Type B pancreatic cell (in vitro differentiated cells): ENCODE measurements at regions not wholly inside any gene's neighbourhood (a gene's known extent, or its start where the extent isn't known, plus 50 kb on each side); places are given as distances from the start of the nearest gene placed in this dataset.

Experiments used
- DNase-seq: peaks from one replicate; pipeline ENCODE4 v3.0.0; 2021; ENCODE audit warnings: mixed read lengths; ENCODE audit not compliant: unreplicated experiment; ENCODE audit errors: extremely low spot score
- H3K27ac Mint-ChIP-seq: 2 replicates; pipeline ENCODE4 v1.8.0; 2021; ENCODE audit warnings: mild to moderate bottlenecking, mixed read lengths
- H3K27me3 Mint-ChIP-seq: 2 replicates; pipeline ENCODE4 v1.8.0; 2021; ENCODE audit warnings: mixed read lengths
- H3K36me3 Mint-ChIP-seq: 2 replicates; pipeline ENCODE4 v1.8.0; 2021; ENCODE audit warnings: mixed read lengths
- H3K4me1 Mint-ChIP-seq: one replicate; pipeline ENCODE4 v1.8.0; 2021; ENCODE audit warnings: mixed read lengths; ENCODE audit not compliant: unreplicated experiment
- H3K4me3 Mint-ChIP-seq: 2 replicates; pipeline ENCODE4 v1.8.0; 2021; ENCODE audit warnings: mild to moderate bottlenecking, mixed read lengths
- H3K9me3 Mint-ChIP-seq: 2 replicates; pipeline ENCODE4 v1.8.0; 2021; ENCODE audit warnings: mixed read lengths
- CTCF ChIP-seq: fragments of 200-600 bp; sonication (generic); conservative IDR thresholded peaks from 2 replicates; pipeline ENCODE4 v1.5.0; 2021; ENCODE audit warnings: antibody characterized with exemption, mild to moderate bottlenecking

GRCh38 chr3:176554264-176554663, 643.0 kb downstream of the TBL1XR1 start:
- Mint-ChIP-seq H3K4me3 (no peak overlapping the region), H3K4me1 (peaks cover 7% of the 10 kb centered on the region), H3K9me3 (no peaks in the 10 kb centered on the region), H3K36me3 (no peaks in the 10 kb centered on the region), H3K27ac (no peak overlapping the region), H3K27me3 (peaks cover 6% of the 10 kb centered on the region)
- no peak for TF ChIP-seq CTCF
- DNase-seq, result no peak

GRCh38 chr3:176526942-176527341, 670.3 kb downstream of the TBL1XR1 start:
- H3K36me3 Mint-ChIP-seq, result no peaks in the 10 kb centered on the region
- H3K4me1 Mint-ChIP-seq, result no peaks in the 10 kb centered on the region
- no peak overlapping the region for H3K4me3 Mint-ChIP-seq
- DNase-seq, result no peak
- no peaks in the 10 kb centered on the region for H3K9me3 Mint-ChIP-seq
- H3K27me3 Mint-ChIP-seq, result no peaks in the 10 kb centered on the region
- no peak for TF ChIP-seq CTCF
- no peak overlapping the region for H3K27ac Mint-ChIP-seq

GRCh38 chr3:176526225-176526624, 671.1 kb downstream of the TBL1XR1 start:
- no peaks in the 10 kb centered on the region for H3K9me3 Mint-ChIP-seq
- no peaks in the 10 kb centered on the region for H3K36me3 Mint-ChIP-seq
- H3K4me1 Mint-ChIP-seq, result no peaks in the 10 kb centered on the region
- no peak for TF ChIP-seq CTCF
- no peak overlapping the region for H3K4me3 Mint-ChIP-seq
- no peak for DNase-seq
- H3K27me3 Mint-ChIP-seq, result no peaks in the 10 kb centered on the region
- no peak overlapping the region for H3K27ac Mint-ChIP-seq

GRCh38 chr3:176523114-176523513, 674.2 kb downstream of the TBL1XR1 start:
- Mint-ChIP-seq H3K36me3 (no peaks in the 10 kb centered on the region), H3K4me1 (no peaks in the 10 kb centered on the region), H3K9me3 (peaks cover under 1% of the 10 kb centered on the region), H3K27ac (no peak overlapping the region), H3K27me3 (no peaks in the 10 kb centered on the region), H3K4me3 (no peak overlapping the region)
- TF ChIP-seq CTCF, result no peak
- DNase-seq, result no peak

- Mint-ChIP-seq H3K27me3 (no peaks in the 10 kb centered on the region), H3K4me3 (no peak overlapping the region), H3K4me1 (no peaks in the 10 kb centered on the region), H3K36me3 (no peaks in the 10 kb centered on the region), H3K27ac (no peak overlapping the region), H3K9me3 (peaks cover 3% of the 10 kb centered on the region)
- no peak for TF ChIP-seq CTCF
- DNase-seq, result no peak
Observed at GRCh38 chr3:176522436-176522835, 674.8 kb downstream of the TBL1XR1 start.

- Mint-ChIP-seq H3K4me3 (no peak overlapping the region), H3K9me3 (peaks cover 7% of the 10 kb centered on the region), H3K27me3 (no peaks in the 10 kb centered on the region), H3K4me1 (no peaks in the 10 kb centered on the region), H3K36me3 (no peaks in the 10 kb centered on the region), H3K27ac (no peak overlapping the region)
- no peak for TF ChIP-seq CTCF
- no peak for DNase-seq
Observed at GRCh38 chr3:176521531-176522175, 675.6 kb downstream of the TBL1XR1 start.
